ENCODE measurements at regions not wholly inside any gene's neighbourhood (a gene's known extent, or its start where the extent isn't known, plus 50 kb on each side); places are given as distances from the start of the nearest gene placed in this dataset.
"Not testable (repeated sequence)": the region's sequence is repeated elsewhere in the genome, so short reads cannot be mapped to it uniquely, and the experiment has no call there.

DNA sequence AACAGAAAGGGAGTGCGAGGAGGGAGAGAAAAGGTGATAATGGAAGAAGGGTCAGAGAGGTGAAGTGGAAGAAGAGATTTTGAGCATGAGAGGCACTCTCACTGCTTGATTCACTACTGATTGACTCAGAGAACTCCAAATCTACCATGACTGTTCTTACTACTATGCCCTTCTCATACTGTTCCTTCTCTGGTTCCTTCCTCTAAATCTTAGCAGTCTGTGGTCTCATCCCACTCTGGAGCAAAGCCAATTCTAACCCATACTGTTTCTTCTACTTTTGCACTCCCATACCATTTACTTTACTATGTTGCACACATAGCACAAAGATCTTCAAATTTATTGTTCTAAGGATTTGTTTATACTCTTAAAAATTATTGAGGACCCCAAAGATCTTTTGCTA lies 100.8 kb downstream of the DTWD1 start:
- no CpG with 5 or more reads among the region's 1 CpG for WGBS (ENCODE audit: insufficient coverage)
- Histone ChIP-seq H3K4me1 (ENCODE audit: control insufficient read depth, insufficient read depth, low read length) (peaks cover 5% of the 10 kb centered on the region), H3K9me3 (replicated peaks; ENCODE audit: control insufficient read depth, low read depth, low read length) (peaks cover 3% of the 10 kb centered on the region), H3K27me3 (ENCODE audit: control insufficient read depth, insufficient read depth, low read length) (no peaks in the 10 kb centered on the region), H3K4me3 (ENCODE audit: low read length) (no peak overlapping the region), H3K27ac (ENCODE audit: low read length) (no peak overlapping the region), H3K36me3 (ENCODE audit: control insufficient read depth, insufficient read depth, low read length) (no peaks in the 10 kb centered on the region)
- DNase-seq: peak; percentile 28

DNA sequence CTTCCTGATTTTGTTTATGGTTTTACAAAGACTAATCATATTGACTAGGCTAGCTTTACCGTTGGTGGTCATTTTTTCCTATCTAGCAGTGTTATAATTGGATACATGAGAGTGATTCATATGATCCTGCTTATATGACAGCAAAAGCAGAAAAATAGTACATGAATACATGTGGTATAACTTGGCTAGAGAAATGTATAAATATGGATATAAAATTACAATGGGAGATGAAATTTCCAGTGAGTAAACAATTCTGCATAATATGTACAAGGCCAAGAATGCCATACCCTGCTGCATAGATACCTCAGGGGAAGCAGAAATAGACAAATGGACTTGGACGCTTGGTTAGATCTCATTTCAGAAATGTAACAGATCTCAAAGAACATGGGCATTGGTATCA lies 103.1 kb downstream of the DTWD1 start:
- Histone ChIP-seq H3K9me3 (replicated peaks; ENCODE audit: control insufficient read depth, low read depth, low read length) (peaks cover 3% of the 10 kb centered on the region), H3K36me3 (ENCODE audit: control insufficient read depth, insufficient read depth, low read length) (no peaks in the 10 kb centered on the region), H3K4me3 (ENCODE audit: low read length) (no peak overlapping the region), H3K27ac (ENCODE audit: low read length) (no peak overlapping the region), H3K27me3 (ENCODE audit: control insufficient read depth, insufficient read depth, low read length) (no peaks in the 10 kb centered on the region), H3K4me1 (ENCODE audit: control insufficient read depth, insufficient read depth, low read length) (peaks cover 5% of the 10 kb centered on the region)
- no CpG with 5 or more reads among the region's 2 CpGs for WGBS (ENCODE audit: insufficient coverage)
- no peak for DNase-seq

DNA sequence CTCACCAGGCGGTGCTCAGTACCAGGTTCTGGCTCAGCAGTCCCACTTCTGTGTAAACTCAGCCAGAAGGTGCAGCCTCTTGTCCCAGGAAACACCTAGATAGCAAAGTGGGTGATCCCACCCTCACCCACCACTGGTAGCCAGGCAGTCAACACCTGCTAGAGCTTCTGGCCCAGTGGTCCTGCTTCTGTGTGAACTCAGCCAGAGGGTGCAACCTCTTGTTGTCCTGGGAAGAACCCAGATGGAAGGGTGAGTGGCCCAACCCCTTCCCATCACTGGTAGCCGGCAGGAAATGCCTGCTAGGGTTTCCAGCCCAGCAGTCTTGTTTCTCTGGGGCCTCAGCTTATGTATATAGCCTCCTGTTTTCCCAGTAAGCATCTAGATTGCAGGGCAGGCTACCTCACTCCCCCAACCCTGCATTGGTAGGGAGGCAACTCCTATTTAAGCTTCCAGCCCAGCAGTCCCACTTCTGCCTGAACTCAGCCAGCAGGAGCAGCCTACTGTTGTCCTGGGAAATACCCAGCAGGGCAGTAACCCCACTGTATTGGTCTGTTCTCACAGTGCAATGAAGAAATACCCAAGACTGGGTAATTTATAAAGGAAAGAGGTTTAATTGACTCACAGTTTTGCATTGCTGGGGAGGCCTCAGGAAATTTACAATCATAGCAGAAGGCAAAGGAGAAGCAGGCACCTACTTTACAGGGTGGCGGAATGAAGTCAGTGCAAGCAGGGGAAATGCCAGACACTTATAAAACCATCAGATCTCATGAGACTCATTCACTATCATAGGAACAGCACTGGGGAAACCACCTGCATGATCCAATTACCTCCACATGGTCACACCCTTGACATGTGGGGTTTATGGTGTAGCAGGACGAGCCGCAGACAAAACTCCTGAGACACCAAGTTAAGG lies 110.6 kb downstream of the DTWD1 start:
- WGBS (ENCODE audit: insufficient coverage): 54% methylated on average over 4 of the region's 5 CpGs

DNA sequence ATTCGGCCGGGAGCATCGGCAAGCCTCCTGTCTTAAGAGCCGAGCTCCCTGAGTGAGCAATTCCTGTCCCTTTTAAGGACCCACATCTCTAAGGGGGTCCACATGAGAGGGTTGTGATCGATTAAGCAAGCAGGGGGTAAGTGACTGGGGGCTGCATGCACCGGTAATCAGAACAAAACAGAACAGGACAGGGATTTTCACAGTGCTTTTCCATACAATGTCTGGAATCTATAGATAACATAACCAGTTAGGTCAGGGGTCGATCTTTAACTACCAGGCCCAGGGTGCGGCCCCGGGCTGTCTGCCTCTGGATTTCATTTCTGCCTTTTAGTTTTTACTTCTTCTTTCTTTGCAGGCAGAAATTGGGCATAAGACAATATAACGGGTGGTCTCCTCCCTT lies 111.3 kb downstream of the DTWD1 start:
- H3K27me3 ChIP-seq (ENCODE audit: control insufficient read depth, insufficient read depth, low read length); H3K36me3 ChIP-seq (ENCODE audit: control insufficient read depth, insufficient read depth, low read length); H3K27ac ChIP-seq (ENCODE audit: low read length); H3K4me1 ChIP-seq (ENCODE audit: control insufficient read depth, insufficient read depth, low read length); H3K4me3 ChIP-seq (ENCODE audit: low read length); H3K9me3 ChIP-seq (replicated peaks; ENCODE audit: control insufficient read depth, low read depth, low read length); DNase-seq: not testable (repeated sequence)
- 50% methylated on average over 2 of the region's 10 CpGs for WGBS (ENCODE audit: insufficient coverage)

More for the DNA sequence above, 110.6 kb downstream of the DTWD1 start:
- H3K27me3 ChIP-seq (ENCODE audit: control insufficient read depth, insufficient read depth, low read length): no peaks in the 10 kb centered on the region
- peaks cover 2% of the 10 kb centered on the region for H3K9me3 ChIP-seq (replicated peaks; ENCODE audit: control insufficient read depth, low read depth, low read length)
- DNase-seq: no peak
- H3K27ac ChIP-seq (ENCODE audit: low read length): no peak overlapping the region
- no peaks in the 10 kb centered on the region for H3K36me3 ChIP-seq (ENCODE audit: control insufficient read depth, insufficient read depth, low read length)
- H3K4me3 ChIP-seq (ENCODE audit: low read length): no peak overlapping the region
- no peaks in the 10 kb centered on the region for H3K4me1 ChIP-seq (ENCODE audit: control insufficient read depth, insufficient read depth, low read length)

DNA sequence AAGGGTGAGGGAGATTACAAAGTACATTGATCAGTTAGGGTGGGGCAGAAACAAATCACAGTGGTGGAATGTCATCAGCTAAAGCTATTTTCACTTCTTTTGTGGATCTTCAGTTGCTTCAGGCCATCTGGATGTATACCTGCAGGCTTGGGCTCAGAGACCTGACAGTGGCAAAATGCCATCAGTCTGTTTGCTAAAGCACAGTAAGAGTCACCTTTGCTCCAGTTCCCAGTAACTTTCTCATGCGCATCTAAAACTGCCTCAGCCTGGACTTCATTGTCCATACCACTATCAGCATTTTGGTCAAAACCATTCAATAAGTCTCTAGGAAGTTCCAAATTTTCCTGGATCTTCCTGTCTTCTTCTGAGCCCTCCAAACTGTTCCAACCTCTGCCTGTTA lies 113.2 kb downstream of the DTWD1 start:
- H3K4me1 ChIP-seq (ENCODE audit: control insufficient read depth, insufficient read depth, low read length); H3K4me3 ChIP-seq (ENCODE audit: low read length); H3K27me3 ChIP-seq (ENCODE audit: control insufficient read depth, insufficient read depth, low read length); H3K27ac ChIP-seq (ENCODE audit: low read length); H3K9me3 ChIP-seq (replicated peaks; ENCODE audit: control insufficient read depth, low read depth, low read length); H3K36me3 ChIP-seq (ENCODE audit: control insufficient read depth, insufficient read depth, low read length); DNase-seq: not testable (repeated sequence)
- WGBS (ENCODE audit: insufficient coverage): 100% methylated on average over 1 of the region's 1 CpG

DNA sequence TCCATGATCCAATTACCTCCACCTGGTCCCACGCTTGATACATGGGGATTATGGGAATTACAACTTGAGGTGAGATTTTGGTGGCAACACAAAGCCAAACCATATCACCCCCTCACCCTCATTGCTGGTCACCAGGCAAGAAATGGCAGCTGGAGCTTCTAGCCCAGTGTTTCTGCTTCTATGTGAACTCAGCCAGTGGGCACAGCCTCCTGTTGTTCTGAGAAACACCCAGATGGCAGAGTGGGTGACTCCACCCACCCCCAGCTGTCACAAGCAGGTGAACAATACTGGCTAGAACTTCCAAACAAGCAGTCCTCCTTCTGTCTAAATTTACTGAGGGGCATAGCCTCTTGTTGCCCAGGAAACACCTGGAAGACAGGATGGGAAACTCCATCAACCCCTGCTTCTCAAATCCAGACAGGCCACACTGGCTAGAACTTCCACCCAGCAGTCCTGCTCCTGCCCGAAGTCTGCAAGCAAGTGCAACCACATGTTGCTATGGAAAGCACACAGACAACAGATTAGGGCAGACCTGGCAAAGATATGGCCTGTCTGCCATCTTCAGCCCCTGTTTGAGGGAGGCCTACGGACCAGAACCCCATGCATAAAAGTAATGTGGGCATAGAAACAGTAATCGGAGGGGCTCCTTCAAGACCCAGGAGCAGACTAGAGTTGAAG lies 114.1 kb downstream of the DTWD1 start:
- Histone ChIP-seq H3K4me1 (ENCODE audit: control insufficient read depth, insufficient read depth, low read length) (no peaks in the 10 kb centered on the region), H3K4me3 (ENCODE audit: low read length) (no peak overlapping the region), H3K9me3 (replicated peaks; ENCODE audit: control insufficient read depth, low read depth, low read length) (peaks cover 2% of the 10 kb centered on the region), H3K36me3 (ENCODE audit: control insufficient read depth, insufficient read depth, low read length) (no peaks in the 10 kb centered on the region), H3K27ac (ENCODE audit: low read length) (no peak overlapping the region), H3K27me3 (ENCODE audit: control insufficient read depth, insufficient read depth, low read length) (no peaks in the 10 kb centered on the region)
- no peak for DNase-seq
- no CpG with 5 or more reads among the region's 4 CpGs for WGBS (ENCODE audit: insufficient coverage)

DNA sequence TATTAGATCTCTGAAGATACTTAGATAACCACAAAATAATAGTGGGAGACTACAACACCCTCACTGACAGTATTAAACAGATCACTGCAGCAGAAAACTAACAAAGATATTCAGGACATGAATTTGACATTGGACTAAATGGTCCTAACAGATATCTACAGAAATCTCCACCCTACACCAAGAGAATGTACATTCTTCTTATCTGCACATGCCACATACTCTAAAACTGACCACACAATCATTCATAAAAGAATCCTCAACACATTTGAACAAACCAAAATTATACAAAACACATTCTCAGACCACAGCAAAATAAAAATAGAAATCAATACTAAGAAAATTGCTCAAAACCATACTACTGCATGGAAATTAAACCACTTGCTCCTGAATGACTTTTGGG lies 116.3 kb downstream of the DTWD1 start:
- Histone ChIP-seq H3K27ac (ENCODE audit: low read length) (no peak overlapping the region), H3K27me3 (ENCODE audit: control insufficient read depth, insufficient read depth, low read length) (no peaks in the 10 kb centered on the region), H3K4me3 (ENCODE audit: low read length) (no peak overlapping the region), H3K4me1 (ENCODE audit: control insufficient read depth, insufficient read depth, low read length) (no peaks in the 10 kb centered on the region), H3K9me3 (replicated peaks; ENCODE audit: control insufficient read depth, low read depth, low read length) (no peaks in the 10 kb centered on the region), H3K36me3 (ENCODE audit: control insufficient read depth, insufficient read depth, low read length) (no peaks in the 10 kb centered on the region)
- DNase-seq: no peak

DNA sequence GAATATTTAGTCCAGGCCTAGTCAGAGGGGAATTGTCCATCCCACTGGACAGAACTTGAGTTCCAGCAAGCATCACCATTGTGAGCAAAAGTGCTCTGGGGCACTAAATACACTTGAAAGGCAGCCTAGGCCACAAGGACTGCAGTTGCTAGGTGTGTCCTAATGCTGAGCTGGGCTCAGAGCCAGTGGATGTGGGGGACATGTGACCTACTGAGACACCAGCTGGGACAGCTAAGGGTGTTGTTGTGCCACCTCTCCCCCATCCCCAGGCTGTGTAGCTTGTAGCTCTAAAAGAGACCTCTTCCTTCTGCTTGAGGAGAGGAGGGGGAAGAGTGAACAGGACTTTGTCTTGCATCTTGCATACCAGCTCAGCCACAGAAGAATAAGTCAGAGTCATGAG lies 120.9 kb downstream of the DTWD1 start:
- DNase-seq: peak; percentile 38
- Histone ChIP-seq H3K36me3 (ENCODE audit: control insufficient read depth, insufficient read depth, low read length) (no peaks in the 10 kb centered on the region), H3K9me3 (replicated peaks; ENCODE audit: control insufficient read depth, low read depth, low read length) (no peaks in the 10 kb centered on the region), H3K4me1 (ENCODE audit: control insufficient read depth, insufficient read depth, low read length) (no peaks in the 10 kb centered on the region), H3K27ac (ENCODE audit: low read length) (no peak overlapping the region), H3K4me3 (ENCODE audit: low read length) (no peak overlapping the region), H3K27me3 (ENCODE audit: control insufficient read depth, insufficient read depth, low read length) (no peaks in the 10 kb centered on the region)

DNA sequence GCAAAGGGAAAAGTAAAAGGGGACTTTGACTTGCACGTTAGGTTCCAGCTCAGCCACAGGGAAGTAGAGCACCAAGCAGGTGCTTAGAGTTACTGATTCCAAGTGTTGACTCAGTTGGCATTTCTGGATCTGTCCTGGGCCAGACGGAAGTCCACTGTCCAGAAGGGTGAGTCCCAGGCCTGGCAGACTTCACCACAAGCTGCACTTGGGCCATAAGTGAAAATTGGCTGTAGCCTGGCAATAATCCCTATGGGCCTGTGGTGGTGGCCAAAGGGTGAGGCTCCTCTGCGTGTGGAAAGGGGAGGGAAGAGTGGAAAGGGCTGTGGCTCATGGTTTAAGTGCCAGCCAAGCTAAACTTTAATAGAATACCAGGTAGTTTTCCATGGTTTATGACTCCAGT lies 121.5 kb downstream of the DTWD1 start:
- no peak overlapping the region for H3K4me3 ChIP-seq (ENCODE audit: low read length)
- H3K9me3 ChIP-seq (replicated peaks; ENCODE audit: control insufficient read depth, low read depth, low read length): no peaks in the 10 kb centered on the region
- DNase-seq: no peak
- H3K27me3 ChIP-seq (ENCODE audit: control insufficient read depth, insufficient read depth, low read length): no peaks in the 10 kb centered on the region
- WGBS (ENCODE audit: insufficient coverage): 68% methylated on average over 3 of the region's 3 CpGs
- no peak overlapping the region for H3K27ac ChIP-seq (ENCODE audit: low read length)
- no peaks in the 10 kb centered on the region for H3K4me1 ChIP-seq (ENCODE audit: control insufficient read depth, insufficient read depth, low read length)
- H3K36me3 ChIP-seq (ENCODE audit: control insufficient read depth, insufficient read depth, low read length): no peaks in the 10 kb centered on the region

DNA sequence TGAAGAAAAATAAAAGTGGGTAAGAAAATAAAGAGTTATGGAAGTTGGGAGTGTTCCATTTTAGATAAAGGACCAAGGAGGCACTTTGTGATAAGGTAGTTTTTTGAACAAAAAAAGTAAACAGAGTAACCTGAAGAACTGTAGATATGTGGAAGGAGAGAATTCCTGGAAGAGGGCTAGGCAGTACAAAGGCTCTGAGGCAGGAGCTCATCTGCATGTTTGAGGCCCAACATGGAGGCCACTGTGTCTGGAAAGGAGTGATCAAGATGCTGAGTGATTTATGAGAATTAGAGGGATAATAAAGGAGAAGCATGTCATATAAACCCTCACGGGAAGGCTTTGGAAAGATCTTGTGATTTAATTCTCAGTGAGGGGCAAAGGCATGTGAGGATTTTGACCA lies 126.5 kb downstream of the DTWD1 start:
- Histone ChIP-seq H3K27ac (ENCODE audit: low read length) (no peak overlapping the region), H3K36me3 (ENCODE audit: control insufficient read depth, insufficient read depth, low read length) (no peaks in the 10 kb centered on the region), H3K27me3 (ENCODE audit: control insufficient read depth, insufficient read depth, low read length) (no peaks in the 10 kb centered on the region), H3K4me1 (ENCODE audit: control insufficient read depth, insufficient read depth, low read length) (no peaks in the 10 kb centered on the region), H3K9me3 (replicated peaks; ENCODE audit: control insufficient read depth, low read depth, low read length) (no peaks in the 10 kb centered on the region), H3K4me3 (ENCODE audit: low read length) (no peak overlapping the region)
- DNase-seq: no peak
- WGBS (ENCODE audit: insufficient coverage): 83% methylated on average over 1 of the region's 1 CpG

Data from muscle of leg (tissue), 3 donors.